ENCODE measurements at regions not wholly inside any gene's neighbourhood (a gene's known extent, or its start where the extent isn't known, plus 50 kb on each side); places are given as distances from the start of the nearest gene placed in this dataset.

DNA sequence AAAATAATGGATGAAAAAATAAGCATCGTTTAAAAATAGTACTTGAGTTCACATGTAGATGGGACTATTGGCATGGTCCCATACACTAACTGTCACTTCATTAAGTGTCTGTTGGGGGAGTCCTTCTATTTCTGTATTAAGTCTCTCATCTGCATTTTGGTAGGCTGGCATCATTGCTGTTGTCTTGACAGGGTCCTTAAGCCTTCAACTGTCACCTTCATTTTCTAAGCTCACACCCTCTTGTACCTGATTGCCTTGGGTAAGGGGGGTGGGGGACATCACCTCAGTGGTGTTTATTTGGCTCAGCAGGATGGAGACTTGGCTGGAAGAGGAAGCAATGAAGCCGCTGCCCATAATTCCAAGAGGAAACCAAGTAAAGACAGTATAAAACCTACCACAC lies 202.0 kb upstream of the VEPH1 start:
- no peak overlapping the region for H3K4me3 ChIP-seq (IDR thresholded peaks at IDR 0.05; ENCODE audit: insufficient read depth, low read depth, low read length)
- H3K4me1 ChIP-seq (ENCODE audit: low read depth, poor library complexity, severe bottlenecking) = no peaks in the 10 kb centered on the region
- H3K36me3 ChIP-seq (ENCODE audit: insufficient read depth) = no peaks in the 10 kb centered on the region
- TF ChIP-seq, protein P1, sequence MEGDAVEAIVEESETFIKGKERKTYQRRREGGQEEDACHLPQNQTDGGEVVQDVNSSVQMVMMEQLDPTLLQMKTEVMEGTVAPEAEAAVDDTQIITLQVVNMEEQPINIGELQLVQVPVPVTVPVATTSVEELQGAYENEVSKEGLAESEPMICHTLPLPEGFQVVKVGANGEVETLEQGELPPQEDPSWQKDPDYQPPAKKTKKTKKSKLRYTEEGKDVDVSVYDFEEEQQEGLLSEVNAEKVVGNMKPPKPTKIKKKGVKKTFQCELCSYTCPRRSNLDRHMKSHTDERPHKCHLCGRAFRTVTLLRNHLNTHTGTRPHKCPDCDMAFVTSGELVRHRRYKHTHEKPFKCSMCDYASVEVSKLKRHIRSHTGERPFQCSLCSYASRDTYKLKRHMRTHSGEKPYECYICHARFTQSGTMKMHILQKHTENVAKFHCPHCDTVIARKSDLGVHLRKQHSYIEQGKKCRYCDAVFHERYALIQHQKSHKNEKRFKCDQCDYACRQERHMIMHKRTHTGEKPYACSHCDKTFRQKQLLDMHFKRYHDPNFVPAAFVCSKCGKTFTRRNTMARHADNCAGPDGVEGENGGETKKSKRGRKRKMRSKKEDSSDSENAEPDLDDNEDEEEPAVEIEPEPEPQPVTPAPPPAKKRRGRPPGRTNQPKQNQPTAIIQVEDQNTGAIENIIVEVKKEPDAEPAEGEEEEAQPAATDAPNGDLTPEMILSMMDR (conservative IDR thresholded peaks at IDR 0.05; ENCODE audit: low read depth, low read length) = no peak
- H3K4me2 ChIP-seq = no peak overlapping the region
- no peaks in the 10 kb centered on the region for H4K20me1 ChIP-seq (ENCODE audit: insufficient read depth)
- no peaks in the 10 kb centered on the region for H3K27me3 ChIP-seq (ENCODE audit: insufficient read depth, low read depth)
- no peak overlapping the region for H3K9ac ChIP-seq
- H2AFZ ChIP-seq (ENCODE audit: low read depth) = no peak overlapping the region
- H3K79me2 ChIP-seq (ENCODE audit: insufficient read depth, low read depth) = no peaks in the 10 kb centered on the region
- no peak overlapping the region for H3K27ac ChIP-seq

DNA sequence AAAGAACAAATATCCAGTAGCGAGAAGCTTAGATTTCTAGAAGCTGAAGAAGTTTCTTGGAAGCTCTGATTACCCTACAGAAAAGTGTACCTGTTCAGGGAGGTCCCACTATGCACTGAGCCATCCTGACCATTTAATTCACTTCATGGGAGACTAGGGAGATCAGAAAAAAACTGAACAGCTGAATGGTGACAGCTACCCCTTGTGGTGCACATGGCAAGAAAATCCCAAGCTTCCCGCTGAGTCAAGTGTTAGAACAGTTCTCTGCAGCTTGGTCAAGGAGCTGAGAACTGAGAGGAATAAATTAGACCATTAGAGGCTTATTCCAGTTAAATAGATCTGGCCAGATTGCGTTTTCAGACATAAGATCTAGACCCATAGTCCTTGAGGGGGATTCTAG lies 197.2 kb upstream of the VEPH1 start:
- Histone ChIP-seq H3K4me2 (no peak overlapping the region), H3K9ac (no peak overlapping the region), H3K27me3 (ENCODE audit: insufficient read depth, low read depth) (no peaks in the 10 kb centered on the region), H3K36me3 (ENCODE audit: insufficient read depth) (no peaks in the 10 kb centered on the region), H4K20me1 (ENCODE audit: insufficient read depth) (no peaks in the 10 kb centered on the region), H3K27ac (no peak overlapping the region), H3K4me3 (IDR thresholded peaks at IDR 0.05; ENCODE audit: insufficient read depth, low read depth, low read length) (no peak overlapping the region), H3K79me2 (ENCODE audit: insufficient read depth, low read depth) (no peaks in the 10 kb centered on the region), H2AFZ (ENCODE audit: low read depth) (no peak overlapping the region), H3K4me1 (ENCODE audit: low read depth, poor library complexity, severe bottlenecking) (no peaks in the 10 kb centered on the region)
- TF ChIP-seq, protein P1 (conservative IDR thresholded peaks at IDR 0.05; ENCODE audit: low read depth, low read length) = no peak

DNA sequence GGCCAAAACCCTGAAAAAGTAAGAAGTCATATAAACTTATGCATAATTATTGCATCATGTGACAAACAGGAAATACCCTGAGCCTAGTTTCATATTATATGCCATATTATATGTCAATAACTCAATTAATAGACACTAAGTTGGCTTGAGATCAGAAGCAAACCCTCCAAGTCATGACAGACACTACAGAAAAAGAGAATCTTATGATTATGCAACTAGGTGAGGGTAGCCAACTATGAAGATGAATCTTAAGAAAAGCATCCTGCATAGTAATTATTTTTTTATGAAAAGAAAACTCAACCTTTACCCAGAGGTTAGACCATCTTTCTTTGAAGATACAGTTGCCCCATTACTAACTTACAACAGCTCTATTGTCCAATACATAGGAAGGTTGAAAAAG lies 192.4 kb upstream of the VEPH1 start:
- no peaks in the 10 kb centered on the region for H4K20me1 ChIP-seq (ENCODE audit: insufficient read depth)
- H3K27me3 ChIP-seq (ENCODE audit: insufficient read depth, low read depth) = no peaks in the 10 kb centered on the region
- H3K4me3 ChIP-seq (IDR thresholded peaks at IDR 0.05; ENCODE audit: insufficient read depth, low read depth, low read length) = no peak overlapping the region
- H2AFZ ChIP-seq (ENCODE audit: low read depth) = no peak overlapping the region
- H3K4me2 ChIP-seq = no peak overlapping the region
- H3K9ac ChIP-seq = no peak overlapping the region
- no peak overlapping the region for H3K27ac ChIP-seq
- no peaks in the 10 kb centered on the region for H3K36me3 ChIP-seq (ENCODE audit: insufficient read depth)
- TF ChIP-seq, protein P1 (conservative IDR thresholded peaks at IDR 0.05; ENCODE audit: low read depth, low read length) = no peak
- H3K4me1 ChIP-seq (ENCODE audit: low read depth, poor library complexity, severe bottlenecking) = no peaks in the 10 kb centered on the region
- no peaks in the 10 kb centered on the region for H3K79me2 ChIP-seq (ENCODE audit: insufficient read depth, low read depth)

DNA sequence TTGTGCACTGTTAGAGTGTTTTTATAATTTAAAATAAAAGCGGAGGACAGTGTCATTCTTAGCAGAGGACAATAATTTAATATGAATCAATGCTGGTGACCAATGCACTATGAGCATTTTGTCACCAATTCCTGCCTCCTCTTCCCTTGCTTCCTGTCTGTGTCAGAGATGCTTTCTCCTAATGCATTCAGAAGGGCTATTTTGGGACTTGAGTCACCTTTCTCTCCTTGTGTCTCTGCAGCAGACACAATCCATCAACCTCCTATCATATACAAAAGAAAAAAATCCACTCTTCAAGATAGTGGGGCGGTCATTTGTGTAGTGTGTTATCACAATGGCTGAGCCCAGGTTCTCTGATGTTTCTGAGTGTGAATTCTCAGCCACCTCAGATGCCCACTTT lies 191.9 kb upstream of the VEPH1 start:
- H3K79me2 ChIP-seq (ENCODE audit: insufficient read depth, low read depth) = no peaks in the 10 kb centered on the region
- TF ChIP-seq, protein P1 (conservative IDR thresholded peaks at IDR 0.05; ENCODE audit: low read depth, low read length) = no peak
- no peak overlapping the region for H3K9ac ChIP-seq
- H3K4me2 ChIP-seq = no peak overlapping the region
- H3K4me3 ChIP-seq (IDR thresholded peaks at IDR 0.05; ENCODE audit: insufficient read depth, low read depth, low read length) = no peak overlapping the region
- no peak overlapping the region for H2AFZ ChIP-seq (ENCODE audit: low read depth)
- H4K20me1 ChIP-seq (ENCODE audit: insufficient read depth) = no peaks in the 10 kb centered on the region
- H3K27me3 ChIP-seq (ENCODE audit: insufficient read depth, low read depth) = no peaks in the 10 kb centered on the region
- no peak overlapping the region for H3K27ac ChIP-seq
- H3K4me1 ChIP-seq (ENCODE audit: low read depth, poor library complexity, severe bottlenecking) = no peaks in the 10 kb centered on the region
- H3K36me3 ChIP-seq (ENCODE audit: insufficient read depth) = no peaks in the 10 kb centered on the region

DNA sequence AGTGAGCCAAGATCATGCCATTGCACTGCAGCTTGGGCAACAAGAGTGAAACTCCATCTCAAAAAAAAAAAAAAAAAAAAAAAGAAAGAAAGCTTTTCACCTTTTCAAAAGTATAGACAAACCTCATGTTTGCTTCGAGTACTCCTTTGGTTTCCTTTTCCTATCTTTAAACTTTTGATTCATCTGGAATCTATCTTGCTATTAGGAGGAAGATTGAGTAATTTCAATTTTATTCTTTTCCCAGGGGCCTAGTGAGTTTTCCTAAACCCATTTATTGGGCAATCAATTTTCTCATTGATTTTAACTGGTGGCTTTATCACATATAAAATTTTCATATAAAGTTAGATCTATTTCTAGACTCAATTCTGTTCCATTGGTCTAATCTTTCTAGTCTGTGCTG lies 190.5 kb upstream of the VEPH1 start:
- no peak overlapping the region for H3K9ac ChIP-seq
- no peak overlapping the region for H3K4me3 ChIP-seq (IDR thresholded peaks at IDR 0.05; ENCODE audit: insufficient read depth, low read depth, low read length)
- H2AFZ ChIP-seq (ENCODE audit: low read depth) = no peak overlapping the region
- TF ChIP-seq, protein P1 (conservative IDR thresholded peaks at IDR 0.05; ENCODE audit: low read depth, low read length) = no peak
- no peak overlapping the region for H3K27ac ChIP-seq
- no peaks in the 10 kb centered on the region for H3K79me2 ChIP-seq (ENCODE audit: insufficient read depth, low read depth)
- no peaks in the 10 kb centered on the region for H3K4me1 ChIP-seq (ENCODE audit: low read depth, poor library complexity, severe bottlenecking)
- H3K36me3 ChIP-seq (ENCODE audit: insufficient read depth) = no peaks in the 10 kb centered on the region
- no peak overlapping the region for H3K4me2 ChIP-seq
- no peaks in the 10 kb centered on the region for H3K27me3 ChIP-seq (ENCODE audit: insufficient read depth, low read depth)
- no peaks in the 10 kb centered on the region for H4K20me1 ChIP-seq (ENCODE audit: insufficient read depth)

Measured in KMS-11 (cell line).